HG02981 (cell line): ENCODE measurements at regions not wholly inside any gene's neighbourhood (a gene's known extent, or its start where the extent isn't known, plus 50 kb on each side); places are given as distances from the start of the nearest gene placed in this dataset.
"Not testable (repeated sequence)": the region's sequence is repeated elsewhere in the genome, so short reads cannot be mapped to it uniquely, and the experiment has no call there.

Experiments used
- ATAC-seq: cut with Tn5 transposase; IDR thresholded peaks from one replicate; pipeline ENCODE4 v1.9.1; 2021; ENCODE audit warnings: mild to moderate bottlenecking, moderate library complexity; ENCODE audit not compliant: unreplicated experiment

- ATAC-seq, result no peak
Observed at GRCh38 chr3:118504906-118505305, 529.7 kb downstream of the IGSF11 start.

GRCh38 chr3:118505784-118506183, 528.9 kb downstream of the IGSF11 start:
- no peak for ATAC-seq

DNA sequence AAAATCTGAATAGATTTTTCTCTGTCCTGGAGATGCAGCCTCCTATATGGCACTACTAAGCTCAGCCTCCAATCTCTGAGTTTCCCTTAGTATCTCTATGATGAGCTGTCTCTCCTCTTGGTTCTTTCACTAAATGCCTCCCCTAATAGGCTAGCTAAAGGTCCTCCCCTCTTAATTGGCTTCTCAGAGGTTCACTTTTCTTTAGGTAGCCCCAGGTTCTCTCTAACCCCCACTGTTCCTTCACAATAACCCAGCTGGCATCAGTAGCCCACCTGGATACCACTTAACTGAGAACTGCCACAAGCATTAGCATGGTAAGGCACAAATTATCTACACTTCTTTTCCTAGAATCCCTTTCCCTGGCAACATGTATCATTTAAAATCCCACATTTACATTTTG, 523.2 kb downstream of the IGSF11 start:
- ATAC-seq, result no peak

DNA sequence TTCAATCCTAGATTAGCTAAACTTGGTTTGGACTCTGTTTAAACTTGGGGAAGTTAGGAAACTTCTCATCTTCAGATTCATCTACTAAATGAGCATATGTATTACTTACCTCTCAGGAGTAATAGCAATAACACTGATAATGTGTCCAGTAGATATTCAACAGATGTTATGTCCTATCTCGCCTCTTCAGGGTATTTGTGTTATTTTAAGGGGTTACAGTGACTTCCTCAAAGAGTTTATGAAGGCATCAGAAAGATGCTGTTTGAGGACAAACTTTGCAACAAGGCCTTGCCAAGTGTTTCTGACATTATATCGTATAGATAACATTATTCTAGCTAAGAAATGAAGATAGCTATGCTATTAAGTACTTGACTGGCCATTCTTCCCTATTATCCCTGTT, 522.3 kb downstream of the IGSF11 start:
- ATAC-seq, result no peak

GRCh38 chr3:118525077-118525476, 509.6 kb downstream of the IGSF11 start:
- no peak for ATAC-seq

DNA sequence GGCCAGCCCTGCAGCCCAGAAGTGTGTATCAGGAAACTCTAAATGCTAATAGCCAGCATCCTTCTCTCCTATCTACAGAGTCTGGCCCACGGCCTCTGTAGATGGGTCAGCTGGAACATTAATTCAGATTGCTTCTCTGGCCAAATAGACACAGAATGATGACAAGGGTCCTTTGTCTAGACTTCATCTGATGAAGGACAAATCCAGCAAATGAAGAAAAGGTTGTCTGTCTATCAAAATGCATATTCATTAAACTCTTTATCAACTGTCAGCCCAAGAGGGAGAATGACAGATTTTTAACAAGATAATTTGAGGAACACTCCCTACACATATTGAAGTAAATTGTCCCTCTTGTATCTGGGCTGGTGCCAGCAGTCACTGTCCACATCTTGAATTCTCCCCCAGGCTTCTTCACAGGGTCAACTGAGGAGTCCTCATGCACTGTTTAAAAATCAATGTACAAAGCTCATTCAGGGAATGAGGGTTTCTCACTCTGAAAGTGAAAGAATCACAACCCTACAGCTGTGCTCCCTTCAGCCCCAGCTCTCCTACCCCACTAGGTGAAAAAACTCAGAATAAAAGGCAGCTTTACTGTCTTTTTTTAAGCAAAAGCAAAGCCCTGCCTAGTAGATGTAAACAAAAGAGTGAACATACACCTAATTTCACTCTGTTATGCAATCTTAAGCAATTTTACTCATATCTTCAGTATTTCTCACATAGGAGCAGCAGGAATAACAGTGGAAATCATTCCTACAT, 507.7 kb downstream of the IGSF11 start:
- ATAC-seq, result no peak

DNA sequence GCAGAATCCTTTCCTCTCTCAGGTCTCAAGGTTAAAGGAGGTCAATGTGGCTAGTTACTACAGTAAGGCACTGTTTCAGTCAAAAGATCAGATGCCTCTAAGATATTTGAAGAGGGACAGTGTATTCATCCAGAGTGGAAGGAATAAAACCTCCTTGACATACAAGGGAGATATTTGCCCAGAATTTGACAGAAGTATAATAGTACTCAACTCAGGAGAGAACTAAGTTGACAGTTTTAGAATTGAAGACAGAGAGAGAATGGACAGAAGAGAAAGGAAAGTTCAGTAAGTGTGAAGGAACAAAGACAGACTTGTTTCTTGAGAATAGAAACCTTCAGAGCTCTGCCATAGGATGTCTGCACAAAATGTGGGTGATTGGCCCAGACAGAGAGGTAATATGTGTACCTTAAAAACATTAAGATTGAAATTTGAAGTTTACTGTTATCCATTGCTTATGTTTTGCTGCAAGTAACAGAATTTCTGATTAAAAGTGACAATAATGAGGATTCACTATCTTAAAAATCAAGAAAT, 507.1 kb downstream of the IGSF11 start:
- ATAC-seq, result no peak

- no peak for ATAC-seq
Observed at GRCh38 chr3:118529554-118529953, 505.1 kb downstream of the IGSF11 start.

- no peak for ATAC-seq
Observed at GRCh38 chr3:118530350-118530922, 504.2 kb downstream of the IGSF11 start.

- ATAC-seq, result not testable (repeated sequence)
Observed at GRCh38 chr3:118530927-118531356, 503.7 kb downstream of the IGSF11 start.

GRCh38 chr3:118531816-118532215, 502.8 kb downstream of the IGSF11 start:
- ATAC-seq, result no peak

GRCh38 chr3:118533676-118534075, 501.0 kb downstream of the IGSF11 start:
- no peak for ATAC-seq

DNA sequence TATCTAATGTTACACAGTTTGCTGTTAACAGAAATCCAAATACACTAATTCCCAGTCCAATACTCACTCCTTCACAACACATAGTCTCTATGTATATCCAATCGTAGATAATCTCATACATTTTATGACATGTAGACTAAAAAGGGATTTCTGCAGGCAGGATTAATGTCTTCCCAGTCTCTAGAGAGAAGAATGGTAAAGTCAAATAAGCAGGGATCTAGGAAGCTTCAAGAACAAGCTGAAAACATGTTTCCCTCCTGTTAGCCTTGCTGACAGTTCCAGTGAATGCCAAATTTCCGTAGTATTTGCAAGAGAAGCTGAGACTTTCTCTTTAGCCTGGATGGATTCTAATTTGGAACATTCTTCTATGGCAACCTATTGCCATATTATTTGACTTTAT, 500.1 kb downstream of the IGSF11 start:
- no peak for ATAC-seq

GRCh38 chr3:118536764-118537163, 497.9 kb downstream of the IGSF11 start:
- no peak for ATAC-seq

- ATAC-seq, result no peak
Observed at GRCh38 chr3:118537454-118537853, 497.2 kb downstream of the IGSF11 start.

DNA sequence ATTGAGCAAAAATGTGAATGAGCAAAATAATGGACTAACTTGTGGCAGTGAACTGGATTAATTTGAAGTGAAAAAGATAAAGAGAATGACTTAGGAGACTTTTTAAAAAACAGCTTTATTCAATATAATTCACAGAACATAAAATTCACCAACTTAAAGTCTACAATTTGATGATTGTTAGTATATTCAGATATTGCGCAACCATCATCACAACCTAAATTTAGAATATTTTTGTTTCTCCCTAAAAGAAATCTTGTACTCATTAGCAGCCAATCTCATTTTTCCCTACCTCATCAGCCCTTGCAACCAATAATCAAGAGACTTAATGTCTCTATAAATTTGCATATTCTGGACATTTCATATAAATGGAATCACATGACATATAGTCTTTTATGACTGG, 496.5 kb downstream of the IGSF11 start:
- ATAC-seq, result no peak

GRCh38 chr3:118539820-118540447, 494.7 kb downstream of the IGSF11 start:
- ATAC-seq, result not testable (repeated sequence)

DNA sequence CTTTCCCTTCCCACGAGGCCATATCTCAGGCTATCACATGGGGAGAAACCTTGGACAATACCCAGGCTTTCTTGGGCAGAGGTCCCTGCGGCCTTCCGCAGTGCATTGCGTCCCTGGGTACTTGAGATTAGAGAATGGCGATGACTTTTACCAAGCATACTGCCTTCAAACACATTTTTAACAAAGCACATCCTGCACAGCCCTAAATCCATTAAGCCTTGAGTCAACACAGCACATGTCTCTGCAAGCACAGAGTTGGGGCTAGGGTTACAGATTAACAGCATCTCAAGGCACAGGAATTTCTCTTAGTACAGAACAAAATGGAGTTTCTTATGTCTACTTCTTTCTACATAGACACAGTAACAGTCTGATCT, 494.2 kb downstream of the IGSF11 start:
- not testable (repeated sequence) for ATAC-seq

GRCh38 chr3:118540826-118541225, 493.8 kb downstream of the IGSF11 start:
- no peak for ATAC-seq

- no peak for ATAC-seq
Observed at GRCh38 chr3:118541796-118542195, 492.9 kb downstream of the IGSF11 start.

DNA sequence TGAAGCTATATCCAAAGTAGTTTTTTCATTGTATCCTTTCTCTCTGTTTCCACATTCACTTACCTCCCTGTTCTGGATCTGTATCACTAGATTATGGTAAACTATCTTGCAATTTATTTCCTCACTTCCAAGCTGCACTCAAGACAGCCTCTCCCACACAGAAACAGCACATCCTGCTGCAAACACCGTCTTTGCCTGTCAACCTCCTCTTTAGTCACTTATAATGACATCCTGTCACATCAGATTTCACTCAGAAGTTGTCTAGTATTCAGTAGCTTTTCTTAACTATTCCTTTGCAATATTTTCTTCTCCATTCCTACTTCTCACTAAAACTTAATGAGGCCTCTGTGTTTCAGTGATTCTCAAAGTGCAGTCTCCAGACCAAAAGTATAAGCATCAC, 490.8 kb downstream of the IGSF11 start:
- no peak for ATAC-seq

GRCh38 chr3:118544458-118544857, 490.2 kb downstream of the IGSF11 start:
- ATAC-seq, result no peak
